ENCODE measurements at regions not wholly inside any gene's neighbourhood (a gene's known extent, or its start where the extent isn't known, plus 50 kb on each side); places are given as distances from the start of the nearest gene placed in this dataset.

DNA sequence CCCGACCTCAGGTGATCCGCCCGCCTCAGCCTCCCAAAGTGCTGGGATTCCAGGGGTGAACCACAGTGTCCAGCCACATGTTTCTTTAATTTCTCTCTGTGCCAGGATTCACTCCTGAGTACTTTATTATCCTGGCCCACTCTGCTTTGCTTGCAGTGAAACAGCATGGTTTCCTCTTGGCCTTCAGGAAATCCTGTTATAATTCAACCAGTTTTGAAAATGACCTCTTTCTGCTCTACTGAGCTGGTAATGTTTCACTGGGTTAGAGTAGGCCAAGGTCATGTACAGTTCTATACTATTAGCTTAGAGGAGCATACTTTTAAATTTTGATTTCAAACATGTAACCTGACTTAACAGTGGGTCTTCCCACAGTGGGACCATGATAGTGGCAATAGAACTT lies 90.6 kb upstream of the PELI1 start:
- Histone ChIP-seq H3K79me1 (ENCODE audit: low read depth, low read length) (no peaks in the 10 kb centered on the region; the same call in 1 of the 2 replicates), H3K23ac (ENCODE audit: insufficient read length) (no peak overlapping the region), H3K27ac (ENCODE audit: low read depth, low read length) (no peak overlapping the region), H2BK15ac (ENCODE audit: low read length) (no peak overlapping the region), H2BK5ac (ENCODE audit: low read depth, low read length) (no peak overlapping the region), H3K36me3 (ENCODE audit: control insufficient read depth in 2 of 4, insufficient read depth in 4 of 4, low read length in 3 of 4) (no peaks in the 10 kb centered on the region), H4K20me1 (replicated peaks in 1 of 2; ENCODE audit: control insufficient read depth in 1 of 2, insufficient read depth in 2 of 2, low read length in 2 of 2) (no peaks in the 10 kb centered on the region), H4K8ac (ENCODE audit: extremely low read depth, insufficient read depth, low read length) (no peak overlapping the region), H2BK12ac (ENCODE audit: low read depth, low read length) (no peak overlapping the region), H3K18ac (ENCODE audit: extremely low read depth, low read length) (no peak overlapping the region), H3K4me3 (ENCODE audit: extremely low read depth in 1 of 4, insufficient read depth in 2 of 4, low read depth in 3 of 4, low read length in 4 of 4) (no peak overlapping the region), H2AK5ac (ENCODE audit: low read depth, low read length) (no peak overlapping the region), H3K27me3 (replicated peaks in 1 of 4; ENCODE audit: control insufficient read depth in 3 of 4, extremely low read depth in 1 of 4, insufficient read depth in 3 of 4, low read length in 3 of 4) (no peaks in the 10 kb centered on the region), H3K4ac (replicated peaks; ENCODE audit: insufficient read length, low read depth, low read length) (no peak overlapping the region), H3K23me2 (ENCODE audit: low read depth, low read length) (no peaks in the 10 kb centered on the region), H3K14ac (ENCODE audit: insufficient read length) (no peak overlapping the region), H3K9ac (replicated peaks in 1 of 4; ENCODE audit: extremely low read depth in 1 of 4, low read depth in 3 of 4, low read length in 3 of 4) (no peak overlapping the region), H3K56ac (replicated peaks; ENCODE audit: insufficient read length, low read depth, low read length) (no peak overlapping the region), H3K4me2 (ENCODE audit: insufficient read depth in 1 of 2, low read depth in 2 of 2, low read length in 2 of 2) (no peak overlapping the region), H3K4me1 (replicated peaks in 1 of 4; ENCODE audit: control insufficient read depth in 3 of 4, insufficient read depth in 4 of 4, low read length in 3 of 4) (no peaks in the 10 kb centered on the region), H2BK20ac (ENCODE audit: low read length) (no peak overlapping the region), H2AFZ (ENCODE audit: low read length) (no peak overlapping the region), H4K5ac (ENCODE audit: insufficient read length, low read depth, low read length) (no peak overlapping the region), H3K9me3 (ENCODE audit: insufficient read depth in 2 of 2, low read depth in 1 of 2, low read length in 1 of 2) (no peaks in the 10 kb centered on the region), H4K91ac (replicated peaks; ENCODE audit: insufficient read length, low read length) (no peak overlapping the region), H2BK120ac (replicated peaks; ENCODE audit: low read depth, low read length) (no peak overlapping the region), H3K79me2 (ENCODE audit: control insufficient read depth in 1 of 2, insufficient read depth in 2 of 2, low read length in 2 of 2) (no peaks in the 10 kb centered on the region)
- ChIA-PET POLR2A (ENCODE audit: partially characterized antibody) (interaction anchor here (2.1 kb wide), 1 partner anchor 16 kb away, joined by 14 read pairs; no protein-coding TSS in a partner anchor), CTCF (ENCODE audit: partially characterized antibody) (no interaction called here)
- WGBS, 2 experiments (ENCODE audit: extremely low coverage in 1 of 2, insufficient coverage in 1 of 2, insufficient read length in 1 of 2, insufficient replicate concordance in 2 of 2, low coverage in 1 of 2, low lambda C conversion rate in 2 of 2, missing lambda C conversion rate in 1 of 2): 87% methylated on average over 3 of the region's 3 CpGs; no CpG with 5 or more reads in 1 of the 2 experiments
- DNase-seq (ENCODE audit: low read depth in 1 of 2, low spot score in 2 of 2) (no peak), FAIRE-seq (no peak)
- TF ChIP-seq NRF1 (IDR thresholded peaks at IDR 0.05; ENCODE audit: low read depth, low read length) (no peak), ZNF274 (IDR thresholded peaks at IDR 0.05; ENCODE audit: borderline replicate concordance, extremely low read depth, low read length) (no peak)

All from H1 (cell line).